ENCODE measurements at regions not wholly inside any gene's neighbourhood (a gene's known extent, or its start where the extent isn't known, plus 50 kb on each side); places are given as distances from the start of the nearest gene placed in this dataset.

- Histone ChIP-seq H3K4me3 (no peak overlapping the region), H3K27me3 (no peaks in the 10 kb centered on the region), H3K4me1 (no peaks in the 10 kb centered on the region), H3K9me3 (no peaks in the 10 kb centered on the region), H3K36me3 (no peaks in the 10 kb centered on the region), H3K27ac (no peak overlapping the region)
- intact Hi-C loops (cut with DNase I; ENCODE audit: low total_unique reads) = no loop called here
- no peak for TF ChIP-seq CTCF (IDR thresholded peaks at IDR 0.05)
- DNase-seq = no peak
Measured at GRCh38 chr1:57553666-57554065, 129.8 kb upstream of the DAB1 start.

GRCh38 chr1:57551476-57551875 is 127.6 kb upstream of the DAB1 start:
- H3K27ac ChIP-seq = no peak overlapping the region
- H3K4me1 ChIP-seq = no peaks in the 10 kb centered on the region
- no peaks in the 10 kb centered on the region for H3K27me3 ChIP-seq
- no peaks in the 10 kb centered on the region for H3K36me3 ChIP-seq
- no peak for DNase-seq
- no peak overlapping the region for H3K4me3 ChIP-seq
- intact Hi-C loops (cut with DNase I; ENCODE audit: low total_unique reads) = no loop called here
- no peak for TF ChIP-seq CTCF (IDR thresholded peaks at IDR 0.05)
- H3K9me3 ChIP-seq = no peaks in the 10 kb centered on the region

GRCh38 chr1:57550092-57550491 is 126.2 kb upstream of the DAB1 start:
- no peaks in the 10 kb centered on the region for H3K4me1 ChIP-seq
- intact Hi-C loops (cut with DNase I; ENCODE audit: low total_unique reads) = no loop called here
- no peak for DNase-seq

GRCh38 chr1:57549300-57549699 is 125.4 kb upstream of the DAB1 start:
- Histone ChIP-seq H3K9me3 (no peaks in the 10 kb centered on the region), H3K36me3 (no peaks in the 10 kb centered on the region), H3K27me3 (no peaks in the 10 kb centered on the region), H3K4me3 (no peak overlapping the region), H3K27ac (no peak overlapping the region), H3K4me1 (no peaks in the 10 kb centered on the region)
- no peak for DNase-seq
- no peak for TF ChIP-seq CTCF (IDR thresholded peaks at IDR 0.05)
- intact Hi-C loops (cut with DNase I; ENCODE audit: low total_unique reads) = no loop called here

More at GRCh38 chr1:57550092-57550491, 126.2 kb upstream of the DAB1 start:
- Histone ChIP-seq H3K36me3 (no peaks in the 10 kb centered on the region), H3K9me3 (no peaks in the 10 kb centered on the region), H3K27ac (no peak overlapping the region), H3K27me3 (no peaks in the 10 kb centered on the region), H3K4me3 (no peak overlapping the region)
- TF ChIP-seq CTCF (IDR thresholded peaks at IDR 0.05) = no peak

- Histone ChIP-seq H3K36me3 (no peaks in the 10 kb centered on the region), H3K9me3 (no peaks in the 10 kb centered on the region), H3K27ac (no peak overlapping the region), H3K4me1 (no peaks in the 10 kb centered on the region), H3K27me3 (no peaks in the 10 kb centered on the region), H3K4me3 (no peak overlapping the region)
- no peak for TF ChIP-seq CTCF (IDR thresholded peaks at IDR 0.05)
- DNase-seq = no peak
- intact Hi-C loops (cut with DNase I; ENCODE audit: low total_unique reads) = no loop called here
Measured at GRCh38 chr1:57546549-57547330, 122.9 kb upstream of the DAB1 start.
